HuH-7 (cell line): ENCODE measurements at regions not wholly inside any gene's neighbourhood (a gene's known extent, or its start where the extent isn't known, plus 50 kb on each side); places are given as distances from the start of the nearest gene placed in this dataset.
"Not testable (repeated sequence)": the region's sequence is repeated elsewhere in the genome, so short reads cannot be mapped to it uniquely, and the experiment has no call there.

Source experiments
- DNase-seq: peaks from one replicate; pipeline ENCODE4 v3.0.0; 2011; ENCODE audit warnings: low spot score

- DNase-seq: not testable (repeated sequence)
Measured at GRCh38 chr2:87352178-87352934, 330.7 kb upstream of the PLGLB1 start.

GRCh38 chr2:87353408-87353807, 331.8 kb upstream of the PLGLB1 start:
- not testable (repeated sequence) for DNase-seq

GRCh38 chr2:87354102-87354501, 332.5 kb upstream of the PLGLB1 start:
- DNase-seq: not testable (repeated sequence)

- DNase-seq: not testable (repeated sequence)
Measured at GRCh38 chr2:87360250-87360649, 338.6 kb upstream of the PLGLB1 start.

- not testable (repeated sequence) for DNase-seq
Measured at GRCh38 chr2:87360927-87361326, 339.3 kb upstream of the PLGLB1 start.

- DNase-seq: not testable (repeated sequence)
Measured at GRCh38 chr2:87361805-87362204, 340.2 kb upstream of the PLGLB1 start.

GRCh38 chr2:87364379-87364778, 342.7 kb upstream of the PLGLB1 start:
- DNase-seq: not testable (repeated sequence)

GRCh38 chr2:87365038-87365437, 343.4 kb upstream of the PLGLB1 start:
- not testable (repeated sequence) for DNase-seq

GRCh38 chr2:87386063-87386560, 361.8 kb upstream of the PLGLB2 start:
- DNase-seq: not testable (repeated sequence)

- not testable (repeated sequence) for DNase-seq
Measured at GRCh38 chr2:87395784-87396183, 352.1 kb upstream of the PLGLB2 start.

- DNase-seq: not testable (repeated sequence)
Measured at GRCh38 chr2:87396551-87397265, 351.2 kb upstream of the PLGLB2 start.

- DNase-seq: not testable (repeated sequence)
Measured at GRCh38 chr2:87397276-87398065, 350.4 kb upstream of the PLGLB2 start.

GRCh38 chr2:87398567-87399305, 349.2 kb upstream of the PLGLB2 start:
- DNase-seq: not testable (repeated sequence)

- no peak for DNase-seq
Measured at GRCh38 chr2:87401726-87402345, 346.1 kb upstream of the PLGLB2 start.

- DNase-seq: no peak
Measured at GRCh38 chr2:87403893-87404175, 344.1 kb upstream of the PLGLB2 start.

- not testable (repeated sequence) for DNase-seq
Measured at GRCh38 chr2:87404411-87405255, 343.3 kb upstream of the PLGLB2 start.

- DNase-seq: not testable (repeated sequence)
Measured at GRCh38 chr2:87405531-87406216, 342.2 kb upstream of the PLGLB2 start.

- not testable (repeated sequence) for DNase-seq
Measured at GRCh38 chr2:87406406-87407175, 341.3 kb upstream of the PLGLB2 start.

- not testable (repeated sequence) for DNase-seq
Measured at GRCh38 chr2:87409601-87410000, 338.3 kb upstream of the PLGLB2 start.
